IMR-90 (cell line): ENCODE measurements at regions not wholly inside any gene's neighbourhood (a gene's known extent, or its start where the extent isn't known, plus 50 kb on each side); places are given as distances from the start of the nearest gene placed in this dataset.

Experiments
- ATAC-seq: fragments of 200-7000 bp; cut with Tn5 transposase; 2 replicates; pipeline ENCODE4 v1.9.1; 2020; ENCODE audit warnings: low read depth, mild to moderate bottlenecking, moderate library complexity
- BruUV-seq: library from RNA; stranded (reverse); fragments of 400-500 nt; replicated peaks from 2 replicates; lab custom pipeline; 2021; lab: Mats Ljungman, UMichigan
- CTCF ChIA-PET: fragments of 300-600 bp; formaldehyde crosslinking; extraction: SDS; loops from one replicate; lab custom pipeline; 2021; ENCODE audit warnings: antibody characterized with exemption; lab: Yijun Ruan, JAX
- POLR2A ChIA-PET: fragments of 300-600 bp; sonication (Branson Sonifier 250); formaldehyde crosslinking; loops from one replicate; lab custom pipeline; 2022; ENCODE audit warnings: antibody characterized with exemption; ENCODE audit not compliant: unreplicated experiment; lab: Charles Lee
- DNase-seq: peaks from one replicate; pipeline ENCODE4 v3.0.0; 2013
- H2AFZ ChIP-seq: replicated peaks from 2 replicates; pipeline ENCODE3; 2013; ENCODE audit warnings: low read length, mild to moderate bottlenecking; ENCODE audit not compliant: poor library complexity
- H2AK5ac ChIP-seq: 2 replicates; pipeline ENCODE4 v1.6.1; 2013; ENCODE audit warnings: low read depth, low read length, inconsistent platforms
- H2AK9ac ChIP-seq: replicated peaks from 2 replicates; pipeline ENCODE3; 2013; ENCODE audit warnings: mild to moderate bottlenecking, low read depth, low read length, moderate library complexity; ENCODE audit not compliant: poor library complexity
- H2BK120ac ChIP-seq: 2 replicates; pipeline ENCODE4 v1.6.1; 2013; ENCODE audit warnings: low read depth, low read length, inconsistent platforms
- H2BK15ac ChIP-seq: 3 replicates; pipeline ENCODE4 v1.6.1; 2013; ENCODE audit warnings: low read depth, low read length, inconsistent platforms
- H2BK20ac ChIP-seq: 2 replicates; pipeline ENCODE4 v1.6.1; 2013; ENCODE audit warnings: low read depth, mild to moderate bottlenecking, inconsistent platforms, low read length, moderate library complexity
- H2BK5ac ChIP-seq: 2 replicates; pipeline ENCODE4 v1.6.1; 2013; ENCODE audit warnings: mild to moderate bottlenecking, low read depth, low read length, inconsistent platforms; ENCODE audit not compliant: poor library complexity, severe bottlenecking
- H3K14ac ChIP-seq: replicated peaks from 2 replicates; pipeline ENCODE4 v1.6.1; 2013; ENCODE audit warnings: low read depth, low read length, inconsistent platforms
- H3K18ac ChIP-seq: 2 replicates; pipeline ENCODE4 v1.6.1; 2013; ENCODE audit warnings: low read depth, low read length, control low read depth
- H3K23ac ChIP-seq: 2 replicates; pipeline ENCODE4 v1.6.1; 2013; ENCODE audit warnings: low read depth, low read length, inconsistent platforms
- H3K27ac ChIP-seq: 2 replicates; pipeline ENCODE4 v1.5.1; 2013; ENCODE audit warnings: mild to moderate bottlenecking, control low read depth, low read length; ENCODE audit not compliant: insufficient read depth
- H3K27me3 ChIP-seq: 2 replicates; pipeline ENCODE4 v1.6.1; 2013; ENCODE audit warnings: low read length; ENCODE audit not compliant: control insufficient read depth, insufficient read depth
- H3K36me3 ChIP-seq: 2 replicates; pipeline ENCODE4 v1.6.1; 2013; ENCODE audit warnings: low read length, mixed read lengths; ENCODE audit not compliant: control insufficient read depth, insufficient read depth
- H3K4ac ChIP-seq: 2 replicates; pipeline ENCODE4 v1.6.1; 2013; ENCODE audit warnings: low read depth, low read length, inconsistent platforms
- H3K4me1 ChIP-seq: 2 replicates; pipeline ENCODE4 v1.6.1; 2013; ENCODE audit warnings: low read length, mixed read lengths; ENCODE audit not compliant: control insufficient read depth, insufficient read depth
- H3K4me2 ChIP-seq: 2 replicates; pipeline ENCODE4 v1.6.1; 2013; ENCODE audit warnings: low read depth, mild to moderate bottlenecking, control low read depth, low read length, moderate library complexity
- H3K4me3 ChIP-seq: 2 replicates; pipeline ENCODE4 v1.5.1; 2013; ENCODE audit warnings: low read depth, mild to moderate bottlenecking, control low read depth, low read length, moderate library complexity; ENCODE audit not compliant: insufficient read depth
- H3K56ac ChIP-seq: 2 replicates; pipeline ENCODE4 v1.6.1; 2013; ENCODE audit warnings: low read length, inconsistent platforms; ENCODE audit not compliant: insufficient read depth; ENCODE audit errors: extremely low read depth
- H3K79me1 ChIP-seq, 2 experiments: 2 replicates each; pipeline ENCODE4 v1.6.1; 2013; ENCODE audit warnings: low read length in 2 of 2, inconsistent platforms in 1 of 2, low read depth in 1 of 2
- H3K9ac ChIP-seq: 2 replicates; pipeline ENCODE4 v1.6.1; 2013; ENCODE audit warnings: low read depth, low read length, control low read depth
- H3K9me1 ChIP-seq: 2 replicates; pipeline ENCODE4 v1.6.1; 2013; ENCODE audit warnings: low read length, inconsistent platforms; ENCODE audit not compliant: insufficient read depth
- H3K9me3 ChIP-seq: 2 replicates; pipeline ENCODE4 v1.6.1; 2013; ENCODE audit warnings: low read length; ENCODE audit not compliant: control insufficient read depth, insufficient read depth
- H4K20me1 ChIP-seq: 2 replicates; pipeline ENCODE4 v1.6.1; 2013; ENCODE audit warnings: low read length, inconsistent platforms; ENCODE audit not compliant: insufficient read depth
- H4K5ac ChIP-seq: 2 replicates; pipeline ENCODE4 v1.6.1; 2013; ENCODE audit warnings: mild to moderate bottlenecking, low read depth, low read length, control low read depth
- H4K8ac ChIP-seq, 2 experiments: 2 replicates each; pipeline ENCODE4 v1.6.1; 2013; ENCODE audit warnings: low read depth in 2 of 2, low read length in 2 of 2, control low read depth in 1 of 2, inconsistent platforms in 1 of 2
- H4K91ac ChIP-seq: 2 replicates; pipeline ENCODE4 v1.6.1; 2013; ENCODE audit warnings: low read depth, low read length, inconsistent platforms; ENCODE audit not compliant: insufficient read depth
- FOS ChIP-seq: fragments of 150-350 bp; IDR thresholded peaks from 2 replicates; pipeline ENCODE4 v1.6.1; 2016; ENCODE audit warnings: low read depth, low read length
- MAFK ChIP-seq: IDR thresholded peaks from 2 replicates; pipeline ENCODE4 v1.6.1; 2012; ENCODE audit warnings: low read depth, low read length, improper control_type of control experiment
- MAZ ChIP-seq: IDR thresholded peaks from 2 replicates; pipeline ENCODE4 v1.6.1; 2012; ENCODE audit warnings: low read depth, mild to moderate bottlenecking, low read length, improper control_type of control experiment, moderate library complexity, borderline replicate concordance
- POLR2A ChIP-seq: IDR thresholded peaks from 2 replicates; pipeline ENCODE4 v1.6.1; 2012; ENCODE audit warnings: mild to moderate bottlenecking, low read depth, low read length
- RAD21 ChIP-seq: IDR thresholded peaks from 2 replicates; pipeline ENCODE4 v1.6.1; 2012; ENCODE audit warnings: low read length, improper control_type of control experiment
- SMC3 ChIP-seq: fragments of 150-350 bp; IDR thresholded peaks from 2 replicates; pipeline ENCODE4 v1.6.1; 2016; ENCODE audit warnings: low read depth, mild to moderate bottlenecking, antibody characterized with exemption, low read length, moderate library complexity
- USF2 ChIP-seq: fragments of 150-350 bp; IDR thresholded peaks from 2 replicates; pipeline ENCODE4 v1.6.1; 2017; ENCODE audit warnings: mild to moderate bottlenecking, antibody characterized with exemption, low read length, low read depth
- WGBS, 2 experiments: methylation state at CpG; one replicate each; pipeline versions ENCODE4 v1.1.5 to v1.1.7; 2013; ENCODE audit warnings: missing lambda C conversion rate in 2 of 2; ENCODE audit not compliant: insufficient read length in 1 of 2; ENCODE audit errors: extremely low coverage in 2 of 2; 5-methylcytosine and 5-hydroxymethylcytosine counted together
- dilution Hi-C: fragments of 300-500 bp; cut with HindIII; formaldehyde crosslinking; loops from one replicate; pipeline ENCODE4 v1.14.3; 2018; ENCODE audit warnings: low sequenced_read_pairs; ENCODE audit not compliant: unreplicated experiment
- in situ Hi-C: fragments of 300-500 bp; cut with MboI; formaldehyde crosslinking; loops from 3 replicates; pipeline ENCODE4 v1.14.3; 2019; ENCODE audit warnings: low sequenced_read_pairs, inconsistent platforms, mixed read lengths
- intact Hi-C: fragments of 100-400 bp; cut with micrococcal nuclease; formaldehyde crosslinking; loops from 2 replicates; pipeline ENCODE4 v1.10.0; 2022
- TF ChIP-seq, protein P1 (sequence below): conservative IDR thresholded peaks from 2 replicates; pipeline ENCODE4 v1.5.1; 2012; ENCODE audit warnings: mild to moderate bottlenecking, low read depth, low read length, improper control_type of control experiment

DNA sequence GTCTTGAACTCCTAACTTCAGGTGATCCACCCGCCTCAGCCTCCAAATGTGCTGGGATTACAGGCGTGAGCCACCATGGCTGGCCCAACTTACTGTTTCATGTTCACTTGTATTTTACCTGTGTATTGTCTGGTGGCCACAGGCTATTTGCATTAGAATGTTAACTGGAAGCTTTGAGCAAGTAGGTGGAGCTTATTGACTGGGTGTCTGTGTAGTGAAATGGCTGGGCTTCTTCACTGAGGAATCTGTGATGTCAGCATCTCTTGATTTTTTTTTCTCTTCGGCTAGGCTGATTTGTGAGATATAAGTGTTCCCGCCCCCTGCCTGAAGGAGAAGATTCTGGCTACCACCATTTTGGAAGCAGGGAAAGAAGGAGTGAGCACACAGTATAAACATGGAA, 237.8 kb upstream of the PEX5L start:
- Histone ChIP-seq H2BK5ac (no peak overlapping the region), H3K4ac (no peak overlapping the region), H3K4me2 (no peak overlapping the region), H2AK9ac (no peak overlapping the region), H2BK15ac (no peak overlapping the region), H4K20me1 (no peaks in the 10 kb centered on the region), H3K36me3 (no peaks in the 10 kb centered on the region), H2BK20ac (no peak overlapping the region), H4K5ac (no peak overlapping the region), H4K91ac (no peak overlapping the region), H3K27me3 (no peaks in the 10 kb centered on the region), H3K27ac (no peak overlapping the region), H3K9me3 (peaks cover 2% of the 10 kb centered on the region; the same call in 1 of the 2 replicates), H3K23ac (no peak overlapping the region), H3K4me3 (no peak overlapping the region), H3K14ac (no peak overlapping the region), H2AK5ac (no peak overlapping the region), H2AFZ (no peak overlapping the region), H4K8ac (no peak overlapping the region), H3K79me1 (no peaks in the 10 kb centered on the region), H3K9ac (no peak overlapping the region), H3K4me1 (no peaks in the 10 kb centered on the region), H3K18ac (no peak overlapping the region), H3K56ac (no peak overlapping the region), H2BK120ac (no peak overlapping the region), H3K9me1 (no peaks in the 10 kb centered on the region)
- DNase-seq, result no peak
- TF ChIP-seq RAD21 (no peak), FOS (no peak), USF2 (no peak), SMC3 (no peak), MAZ (no peak), POLR2A (no peak), MAFK (no peak)
- TF ChIP-seq, protein P1, sequence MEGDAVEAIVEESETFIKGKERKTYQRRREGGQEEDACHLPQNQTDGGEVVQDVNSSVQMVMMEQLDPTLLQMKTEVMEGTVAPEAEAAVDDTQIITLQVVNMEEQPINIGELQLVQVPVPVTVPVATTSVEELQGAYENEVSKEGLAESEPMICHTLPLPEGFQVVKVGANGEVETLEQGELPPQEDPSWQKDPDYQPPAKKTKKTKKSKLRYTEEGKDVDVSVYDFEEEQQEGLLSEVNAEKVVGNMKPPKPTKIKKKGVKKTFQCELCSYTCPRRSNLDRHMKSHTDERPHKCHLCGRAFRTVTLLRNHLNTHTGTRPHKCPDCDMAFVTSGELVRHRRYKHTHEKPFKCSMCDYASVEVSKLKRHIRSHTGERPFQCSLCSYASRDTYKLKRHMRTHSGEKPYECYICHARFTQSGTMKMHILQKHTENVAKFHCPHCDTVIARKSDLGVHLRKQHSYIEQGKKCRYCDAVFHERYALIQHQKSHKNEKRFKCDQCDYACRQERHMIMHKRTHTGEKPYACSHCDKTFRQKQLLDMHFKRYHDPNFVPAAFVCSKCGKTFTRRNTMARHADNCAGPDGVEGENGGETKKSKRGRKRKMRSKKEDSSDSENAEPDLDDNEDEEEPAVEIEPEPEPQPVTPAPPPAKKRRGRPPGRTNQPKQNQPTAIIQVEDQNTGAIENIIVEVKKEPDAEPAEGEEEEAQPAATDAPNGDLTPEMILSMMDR, result no peak
- dilution Hi-C loops (no loop called here), in situ Hi-C loops (no loop called here), intact Hi-C loops (no loop called here)
- POLR2A ChIA-PET, result no interaction called here
- BruUV-seq, result no TSS peak
- CTCF ChIA-PET, result no interaction called here
- no peak for ATAC-seq
- no CpG with 5 or more reads among the region's 4 CpGs for WGBS, 2 experiments
